Subcutaneous abdominal adipose tissue (tissue), 5 donors: ENCODE measurements at regions not wholly inside any gene's neighbourhood (a gene's known extent, or its start where the extent isn't known, plus 50 kb on each side); places are given as distances from the start of the nearest gene placed in this dataset.

Source experiments
- H3K27ac ChIP-seq: one replicate; pipeline ENCODE4 v1.7.0; 2013; ENCODE audit warnings: low read depth, mild to moderate bottlenecking, inconsistent platforms, low read length, moderate library complexity
- H3K27me3 ChIP-seq, 5 donors: one replicate each; pipeline ENCODE4 v1.7.0; 2013; ENCODE audit warnings: low read length in 5 of 5, inconsistent platforms in 1 of 5; ENCODE audit not compliant: control insufficient read depth in 5 of 5, insufficient read depth in 4 of 5
- H3K36me3 ChIP-seq, 5 donors: one replicate each; pipeline ENCODE4 v1.7.0; 2013; ENCODE audit warnings: low read length in 5 of 5; ENCODE audit not compliant: control insufficient read depth in 5 of 5, insufficient read depth in 5 of 5
- H3K4me1 ChIP-seq, 5 donors: one replicate each; pipeline ENCODE4 v1.7.0; 2013; ENCODE audit warnings: low read length in 5 of 5, mild to moderate bottlenecking in 3 of 5, moderate library complexity in 1 of 5; ENCODE audit not compliant: control insufficient read depth in 5 of 5, insufficient read depth in 5 of 5
- H3K4me3 ChIP-seq, 5 donors: one replicate each; pipeline ENCODE4 v1.7.0; 2013; ENCODE audit warnings: low read length in 5 of 5, low read depth in 1 of 5
- H3K9ac ChIP-seq, 5 donors: one replicate each; pipeline ENCODE4 v1.7.0; 2013; ENCODE audit warnings: low read length in 5 of 5, mild to moderate bottlenecking in 4 of 5, moderate library complexity in 3 of 5
- H3K9me3 ChIP-seq, 5 donors: one replicate each; pipeline ENCODE4 v1.7.0; 2013; ENCODE audit warnings: low read length in 5 of 5; ENCODE audit not compliant: control insufficient read depth in 5 of 5
- donor health status: healthy.
- donor health status: healthy.
- donor health status: healthy.
- donor health status: healthy.
- donor health status: healthy.

GRCh38 chr18:61989138-61989537 is 96.3 kb upstream of the RNF152 start:
- no peak overlapping the region for H3K9ac ChIP-seq
- peaks cover 0 to 19% (median 15%) of the 10 kb centered on the region in 5 donors for H3K4me1 ChIP-seq
- no peaks in the 10 kb centered on the region for H3K27me3 ChIP-seq
- H3K4me3 ChIP-seq: no peak overlapping the region
- H3K27ac ChIP-seq: no peak overlapping the region
- no peaks in the 10 kb centered on the region for H3K36me3 ChIP-seq
- no peaks in the 10 kb centered on the region for H3K9me3 ChIP-seq

GRCh38 chr18:61988100-61988499 is 95.3 kb upstream of the RNF152 start:
- H3K9ac ChIP-seq: no peak overlapping the region
- H3K4me3 ChIP-seq: no peak overlapping the region
- H3K9me3 ChIP-seq: no peaks in the 10 kb centered on the region
- H3K36me3 ChIP-seq: no peaks in the 10 kb centered on the region
- peaks cover 0 to 17% (median 13%) of the 10 kb centered on the region in 5 donors for H3K4me1 ChIP-seq
- no peaks in the 10 kb centered on the region for H3K27me3 ChIP-seq
- H3K27ac ChIP-seq: no peak overlapping the region

- Histone ChIP-seq H3K9me3 (no peaks in the 10 kb centered on the region), H3K27me3 (no peaks in the 10 kb centered on the region), H3K9ac (no peak overlapping the region), H3K36me3 (no peaks in the 10 kb centered on the region), H3K4me3 (no peak overlapping the region), H3K4me1 (peaks cover 0 to 22% (median 4%) of the 10 kb centered on the region in 5 donors), H3K27ac (no peak overlapping the region)
Observed at GRCh38 chr18:61985681-61986080, 92.9 kb upstream of the RNF152 start.

GRCh38 chr18:61984349-61984748 is 91.5 kb upstream of the RNF152 start:
- Histone ChIP-seq H3K27ac (no peak overlapping the region), H3K36me3 (no peaks in the 10 kb centered on the region), H3K4me1 (peaks cover 0 to 29% (median 4%) of the 10 kb centered on the region in 5 donors), H3K27me3 (no peaks in the 10 kb centered on the region), H3K9me3 (no peaks in the 10 kb centered on the region), H3K4me3 (no peak overlapping the region), H3K9ac (no peak overlapping the region)

- Histone ChIP-seq H3K36me3 (no peaks in the 10 kb centered on the region), H3K9ac (no peak overlapping the region), H3K9me3 (no peaks in the 10 kb centered on the region), H3K4me3 (no peak overlapping the region), H3K27ac (no peak overlapping the region), H3K27me3 (no peaks in the 10 kb centered on the region), H3K4me1 (peaks cover 0 to 29% (median 4%) of the 10 kb centered on the region in 5 donors)
Observed at GRCh38 chr18:61982475-61982874, 89.7 kb upstream of the RNF152 start.

- H3K4me1 ChIP-seq: peaks cover 0 to 29% (median 4%) of the 10 kb centered on the region in 5 donors
- H3K4me3 ChIP-seq: no peak overlapping the region
Observed at GRCh38 chr18:61980355-61980754, 87.5 kb upstream of the RNF152 start.

GRCh38 chr18:61975526-61976326 is 82.9 kb upstream of the RNF152 start:
- no peak overlapping the region for H3K9ac ChIP-seq
- no peak overlapping the region for H3K27ac ChIP-seq
- H3K36me3 ChIP-seq: no peaks in the 10 kb centered on the region
- H3K4me1 ChIP-seq: peaks cover 0 to 7% (median 0%) of the 10 kb centered on the region in 5 donors
- peaks cover 0 to 3% (median 0%) of the 10 kb centered on the region in 5 donors for H3K9me3 ChIP-seq
- H3K4me3 ChIP-seq: no peak overlapping the region
- H3K27me3 ChIP-seq: no peaks in the 10 kb centered on the region

More at GRCh38 chr18:61980355-61980754, 87.5 kb upstream of the RNF152 start:
- H3K9ac ChIP-seq: no peak overlapping the region
- H3K9me3 ChIP-seq: no peaks in the 10 kb centered on the region
- H3K27me3 ChIP-seq: no peaks in the 10 kb centered on the region
- H3K36me3 ChIP-seq: no peaks in the 10 kb centered on the region
- H3K27ac ChIP-seq: no peak overlapping the region

GRCh38 chr18:61973273-61974115 is 80.7 kb upstream of the RNF152 start:
- no peak overlapping the region for H3K9ac ChIP-seq
- H3K27ac ChIP-seq: no peak overlapping the region
- H3K4me3 ChIP-seq: no peak overlapping the region
- no peaks in the 10 kb centered on the region for H3K4me1 ChIP-seq
- no peaks in the 10 kb centered on the region for H3K36me3 ChIP-seq
- no peaks in the 10 kb centered on the region for H3K27me3 ChIP-seq
- H3K9me3 ChIP-seq: peaks cover 0 to 3% (median 0%) of the 10 kb centered on the region in 5 donors

GRCh38 chr18:61972389-61973264 is 79.8 kb upstream of the RNF152 start:
- H3K4me1 ChIP-seq: no peaks in the 10 kb centered on the region
- no peak overlapping the region for H3K4me3 ChIP-seq
- H3K9me3 ChIP-seq: peaks cover 0 to 3% (median 0%) of the 10 kb centered on the region in 5 donors
- H3K27me3 ChIP-seq: no peaks in the 10 kb centered on the region
- H3K27ac ChIP-seq: no peak overlapping the region
- H3K9ac ChIP-seq: no peak overlapping the region
- no peaks in the 10 kb centered on the region for H3K36me3 ChIP-seq
